ENCODE measurements at regions not wholly inside any gene's neighbourhood (a gene's known extent, or its start where the extent isn't known, plus 50 kb on each side); places are given as distances from the start of the nearest gene placed in this dataset.

DNA sequence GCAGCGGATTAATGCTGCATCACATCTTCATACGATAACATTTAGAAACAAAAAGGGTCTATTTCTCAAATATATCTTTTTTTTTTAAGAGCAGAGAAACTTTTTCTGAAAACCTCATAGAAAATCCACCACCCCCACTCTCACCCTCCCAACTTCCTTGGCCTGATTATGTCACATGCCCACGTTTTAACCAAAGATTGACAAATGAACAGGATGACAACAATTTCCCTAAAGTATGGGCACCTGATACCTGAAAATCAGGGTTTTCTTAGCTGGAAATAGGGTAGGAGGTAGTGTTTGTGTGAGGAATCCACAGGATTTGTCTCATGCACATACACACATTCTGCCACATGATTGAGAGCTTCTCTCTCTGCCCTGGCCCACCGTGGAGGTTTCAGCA, 74.7 kb upstream of the MDM1 start:
- Histone ChIP-seq H3K4me1 (ENCODE audit: insufficient read depth, low read length, poor library complexity, severe bottlenecking) (peaks cover 33% of the 10 kb centered on the region), H3K9me3 (ENCODE audit: insufficient read depth, low read depth, low read length) (no peaks in the 10 kb centered on the region), H3K27me3 (ENCODE audit: insufficient read depth, low read length, poor library complexity, severe bottlenecking) (no peaks in the 10 kb centered on the region), H2AFZ (ENCODE audit: low read length) (no peak overlapping the region), H3K9me2 (replicated peaks; ENCODE audit: low read depth, low read length) (no peaks in the 10 kb centered on the region), H3K9ac (ENCODE audit: low read depth, low read length, poor library complexity, severe bottlenecking) (no peak overlapping the region), H4K20me1 (ENCODE audit: insufficient read depth, low read length, poor library complexity, severe bottlenecking) (no peaks in the 10 kb centered on the region), H3K36me3 (ENCODE audit: insufficient read depth, low read length) (no peaks in the 10 kb centered on the region), H3K4me3 (ENCODE audit: low read length, poor library complexity, severe bottlenecking) (no peak overlapping the region), H3K79me2 (ENCODE audit: insufficient read depth, low read length) (no peaks in the 10 kb centered on the region), H3F3A (ENCODE audit: low read depth) (no peaks in the 10 kb centered on the region), H3K4me2 (ENCODE audit: low read depth, low read length, poor library complexity, severe bottlenecking) (no peak overlapping the region)
- no peak for TF ChIP-seq EZH2phosphoT487 (IDR thresholded peaks at IDR 0.05; ENCODE audit: borderline replicate concordance)

DNA sequence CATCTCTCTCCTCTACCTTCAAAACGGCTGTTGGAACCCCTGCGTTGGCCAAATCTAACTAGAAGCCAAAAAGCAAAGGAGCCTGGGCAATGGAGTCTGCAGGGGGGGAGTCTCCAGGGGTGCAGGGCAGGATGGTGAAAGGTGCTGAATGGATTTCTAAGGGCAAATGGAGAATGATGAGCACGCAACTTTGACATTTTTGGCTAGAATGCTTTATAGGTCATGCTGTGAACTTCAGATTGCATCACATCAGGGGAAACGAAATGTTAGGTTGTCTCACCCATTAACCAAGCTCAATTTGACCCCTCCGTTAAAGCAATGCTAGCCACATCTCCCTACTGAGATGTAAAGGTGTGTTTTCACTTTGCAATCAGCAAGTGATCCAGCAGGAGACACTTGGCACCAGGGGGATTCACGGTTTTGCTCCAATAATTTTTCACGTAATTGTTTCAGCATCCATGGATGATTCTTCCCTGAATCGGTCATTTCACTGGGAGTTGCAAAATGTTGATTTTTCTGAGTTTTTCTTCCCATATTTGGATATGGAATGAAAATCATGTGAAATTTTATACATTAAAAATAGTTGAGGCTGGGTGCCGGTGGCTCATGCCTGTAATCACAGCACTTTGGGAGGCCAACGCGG, 78.0 kb upstream of the MDM1 start:
- Histone ChIP-seq H3K79me2 (ENCODE audit: insufficient read depth, low read length) (no peaks in the 10 kb centered on the region), H3K9ac (ENCODE audit: low read depth, low read length, poor library complexity, severe bottlenecking) (no peak overlapping the region), H3K27me3 (ENCODE audit: insufficient read depth, low read length, poor library complexity, severe bottlenecking) (no peaks in the 10 kb centered on the region), H3K4me3 (ENCODE audit: low read length, poor library complexity, severe bottlenecking) (no peak overlapping the region), H3K4me1 (ENCODE audit: insufficient read depth, low read length, poor library complexity, severe bottlenecking) (peaks cover 13% of the 10 kb centered on the region), H3F3A (ENCODE audit: low read depth) (no peaks in the 10 kb centered on the region), H2AFZ (ENCODE audit: low read length) (no peak overlapping the region), H3K36me3 (ENCODE audit: insufficient read depth, low read length) (no peaks in the 10 kb centered on the region), H3K9me3 (ENCODE audit: insufficient read depth, low read depth, low read length) (no peaks in the 10 kb centered on the region), H3K9me2 (replicated peaks; ENCODE audit: low read depth, low read length) (no peaks in the 10 kb centered on the region), H4K20me1 (ENCODE audit: insufficient read depth, low read length, poor library complexity, severe bottlenecking) (no peaks in the 10 kb centered on the region), H3K4me2 (ENCODE audit: low read depth, low read length, poor library complexity, severe bottlenecking) (no peak overlapping the region)
- TF ChIP-seq EZH2phosphoT487 (IDR thresholded peaks at IDR 0.05; ENCODE audit: borderline replicate concordance) = no peak
- TF ChIP-seq, protein P1, sequence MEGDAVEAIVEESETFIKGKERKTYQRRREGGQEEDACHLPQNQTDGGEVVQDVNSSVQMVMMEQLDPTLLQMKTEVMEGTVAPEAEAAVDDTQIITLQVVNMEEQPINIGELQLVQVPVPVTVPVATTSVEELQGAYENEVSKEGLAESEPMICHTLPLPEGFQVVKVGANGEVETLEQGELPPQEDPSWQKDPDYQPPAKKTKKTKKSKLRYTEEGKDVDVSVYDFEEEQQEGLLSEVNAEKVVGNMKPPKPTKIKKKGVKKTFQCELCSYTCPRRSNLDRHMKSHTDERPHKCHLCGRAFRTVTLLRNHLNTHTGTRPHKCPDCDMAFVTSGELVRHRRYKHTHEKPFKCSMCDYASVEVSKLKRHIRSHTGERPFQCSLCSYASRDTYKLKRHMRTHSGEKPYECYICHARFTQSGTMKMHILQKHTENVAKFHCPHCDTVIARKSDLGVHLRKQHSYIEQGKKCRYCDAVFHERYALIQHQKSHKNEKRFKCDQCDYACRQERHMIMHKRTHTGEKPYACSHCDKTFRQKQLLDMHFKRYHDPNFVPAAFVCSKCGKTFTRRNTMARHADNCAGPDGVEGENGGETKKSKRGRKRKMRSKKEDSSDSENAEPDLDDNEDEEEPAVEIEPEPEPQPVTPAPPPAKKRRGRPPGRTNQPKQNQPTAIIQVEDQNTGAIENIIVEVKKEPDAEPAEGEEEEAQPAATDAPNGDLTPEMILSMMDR (conservative IDR thresholded peaks at IDR 0.05; ENCODE audit: low read length) = no peak

DNA sequence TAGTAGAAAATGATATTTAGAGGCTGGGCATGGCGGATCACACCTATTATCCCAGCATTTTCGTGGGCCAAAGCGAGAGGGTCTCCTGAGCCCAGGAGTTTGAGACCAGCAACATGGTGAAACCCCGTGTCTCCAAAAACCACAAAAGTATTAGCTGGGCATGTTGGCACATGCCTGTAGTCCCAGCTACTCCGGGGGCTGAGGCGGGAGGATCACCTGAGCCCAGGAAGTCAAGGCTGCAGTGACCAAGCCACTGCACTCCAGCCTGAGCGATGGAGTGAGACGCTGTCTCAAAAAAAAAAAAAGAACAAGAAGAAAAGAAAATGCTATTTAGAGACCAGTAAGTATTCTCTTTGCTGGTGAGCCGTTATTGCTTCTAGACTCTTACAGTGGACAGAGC, 79.2 kb upstream of the MDM1 start:
- no peaks in the 10 kb centered on the region for H3K9me3 ChIP-seq (ENCODE audit: insufficient read depth, low read depth, low read length)
- H3K27me3 ChIP-seq (ENCODE audit: insufficient read depth, low read length, poor library complexity, severe bottlenecking) = no peaks in the 10 kb centered on the region
- no peaks in the 10 kb centered on the region for H3K79me2 ChIP-seq (ENCODE audit: insufficient read depth, low read length)
- H3K4me2 ChIP-seq (ENCODE audit: low read depth, low read length, poor library complexity, severe bottlenecking) = no peak overlapping the region
- H3F3A ChIP-seq (ENCODE audit: low read depth) = no peaks in the 10 kb centered on the region
- H3K9ac ChIP-seq (ENCODE audit: low read depth, low read length, poor library complexity, severe bottlenecking) = peak overlapping the region; percentile 17
- no peaks in the 10 kb centered on the region for H4K20me1 ChIP-seq (ENCODE audit: insufficient read depth, low read length, poor library complexity, severe bottlenecking)
- H2AFZ ChIP-seq (ENCODE audit: low read length) = no peak overlapping the region
- no peaks in the 10 kb centered on the region for H3K36me3 ChIP-seq (ENCODE audit: insufficient read depth, low read length)
- TF ChIP-seq EZH2phosphoT487 (IDR thresholded peaks at IDR 0.05; ENCODE audit: borderline replicate concordance) = no peak
- TF ChIP-seq, protein P1 (conservative IDR thresholded peaks at IDR 0.05; ENCODE audit: low read length) = no peak
- peaks cover 10% of the 10 kb centered on the region for H3K4me1 ChIP-seq (ENCODE audit: insufficient read depth, low read length, poor library complexity, severe bottlenecking)
- H3K4me3 ChIP-seq (ENCODE audit: low read length, poor library complexity, severe bottlenecking) = no peak overlapping the region
- H3K9me2 ChIP-seq (replicated peaks; ENCODE audit: low read depth, low read length) = no peaks in the 10 kb centered on the region

DNA sequence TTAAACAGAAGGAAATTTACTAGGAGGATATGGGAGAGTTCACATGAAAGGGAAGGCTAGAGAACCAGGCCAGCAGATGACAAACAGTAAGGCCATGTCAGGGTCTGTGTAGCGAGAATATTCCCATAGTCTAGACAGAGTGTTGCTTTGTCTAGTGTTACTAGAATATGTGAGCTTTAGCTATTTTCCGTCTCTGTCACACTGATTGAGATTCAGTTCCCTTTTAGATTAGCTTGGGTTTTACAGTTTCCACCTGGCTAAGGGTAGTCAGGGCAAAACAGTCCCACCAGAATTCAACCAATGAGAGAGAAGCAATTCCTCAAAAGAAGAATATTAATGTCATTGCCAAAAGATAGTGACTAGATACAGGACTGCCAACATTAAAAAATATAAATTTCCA, 82.8 kb upstream of the MDM1 start:
- H3K4me1 ChIP-seq (ENCODE audit: insufficient read depth, low read length, poor library complexity, severe bottlenecking) = peaks cover 7% of the 10 kb centered on the region
- H3K9me3 ChIP-seq (ENCODE audit: insufficient read depth, low read depth, low read length) = no peaks in the 10 kb centered on the region
- no peak overlapping the region for H2AFZ ChIP-seq (ENCODE audit: low read length)
- no peak overlapping the region for H3K9ac ChIP-seq (ENCODE audit: low read depth, low read length, poor library complexity, severe bottlenecking)
- H3K9me2 ChIP-seq (replicated peaks; ENCODE audit: low read depth, low read length) = no peaks in the 10 kb centered on the region
- no peak overlapping the region for H3K4me2 ChIP-seq (ENCODE audit: low read depth, low read length, poor library complexity, severe bottlenecking)
- H3F3A ChIP-seq (ENCODE audit: low read depth) = no peaks in the 10 kb centered on the region
- no peaks in the 10 kb centered on the region for H3K36me3 ChIP-seq (ENCODE audit: insufficient read depth, low read length)
- TF ChIP-seq, protein P1 (conservative IDR thresholded peaks at IDR 0.05; ENCODE audit: low read length) = no peak
- no peak for TF ChIP-seq EZH2phosphoT487 (IDR thresholded peaks at IDR 0.05; ENCODE audit: borderline replicate concordance)
- H3K27me3 ChIP-seq (ENCODE audit: insufficient read depth, low read length, poor library complexity, severe bottlenecking) = no peaks in the 10 kb centered on the region
- H3K79me2 ChIP-seq (ENCODE audit: insufficient read depth, low read length) = no peaks in the 10 kb centered on the region
- no peak overlapping the region for H3K4me3 ChIP-seq (ENCODE audit: low read length, poor library complexity, severe bottlenecking)
- no peaks in the 10 kb centered on the region for H4K20me1 ChIP-seq (ENCODE audit: insufficient read depth, low read length, poor library complexity, severe bottlenecking)

Data from Loucy (cell line).